ENCODE measurements at regions not wholly inside any gene's neighbourhood (a gene's known extent, or its start where the extent isn't known, plus 50 kb on each side); places are given as distances from the start of the nearest gene placed in this dataset.

DNA sequence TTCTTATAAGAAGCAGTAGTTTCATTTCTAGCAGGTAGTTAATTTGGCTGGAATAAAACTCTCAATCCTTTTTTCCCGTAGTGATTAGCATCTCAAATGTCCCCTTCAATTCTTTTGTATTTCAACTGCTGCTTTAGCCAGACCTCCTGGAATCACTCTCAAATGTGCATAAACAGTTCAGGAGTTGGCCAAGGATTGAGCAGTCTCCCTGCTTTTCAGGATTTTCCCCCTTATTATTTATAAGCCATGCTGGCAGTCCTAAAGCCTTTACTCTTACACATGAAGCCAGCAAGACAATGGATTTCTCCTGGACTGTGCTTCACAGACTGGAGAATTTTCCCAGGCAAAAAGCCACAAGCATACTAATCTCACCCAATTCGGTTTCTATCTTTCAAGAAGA lies 950.1 kb downstream of the VRK1 start:
- H3K9me3 ChIP-seq: peaks cover 0 to 4% (median 0%) of the 10 kb centered on the region in 3 donors
- ATAC-seq: no peak
- TF ChIP-seq, protein P1, sequence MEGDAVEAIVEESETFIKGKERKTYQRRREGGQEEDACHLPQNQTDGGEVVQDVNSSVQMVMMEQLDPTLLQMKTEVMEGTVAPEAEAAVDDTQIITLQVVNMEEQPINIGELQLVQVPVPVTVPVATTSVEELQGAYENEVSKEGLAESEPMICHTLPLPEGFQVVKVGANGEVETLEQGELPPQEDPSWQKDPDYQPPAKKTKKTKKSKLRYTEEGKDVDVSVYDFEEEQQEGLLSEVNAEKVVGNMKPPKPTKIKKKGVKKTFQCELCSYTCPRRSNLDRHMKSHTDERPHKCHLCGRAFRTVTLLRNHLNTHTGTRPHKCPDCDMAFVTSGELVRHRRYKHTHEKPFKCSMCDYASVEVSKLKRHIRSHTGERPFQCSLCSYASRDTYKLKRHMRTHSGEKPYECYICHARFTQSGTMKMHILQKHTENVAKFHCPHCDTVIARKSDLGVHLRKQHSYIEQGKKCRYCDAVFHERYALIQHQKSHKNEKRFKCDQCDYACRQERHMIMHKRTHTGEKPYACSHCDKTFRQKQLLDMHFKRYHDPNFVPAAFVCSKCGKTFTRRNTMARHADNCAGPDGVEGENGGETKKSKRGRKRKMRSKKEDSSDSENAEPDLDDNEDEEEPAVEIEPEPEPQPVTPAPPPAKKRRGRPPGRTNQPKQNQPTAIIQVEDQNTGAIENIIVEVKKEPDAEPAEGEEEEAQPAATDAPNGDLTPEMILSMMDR (IDR thresholded peaks at IDR 0.05): no peak
- TF ChIP-seq POLR2AphosphoS5 (IDR thresholded peaks at IDR 0.05) (no peak), EP300 (IDR thresholded peaks at IDR 0.05) (no peak), POLR2A (IDR thresholded peaks at IDR 0.05) (no peak)
- H3K27me3 ChIP-seq: no peaks in the 10 kb centered on the region
- no peak overlapping the region for H3K4me3 ChIP-seq
- H3K36me3 ChIP-seq: no peaks in the 10 kb centered on the region
- no peak overlapping the region for H3K27ac ChIP-seq
- 12 to 56% methylated on average over 2 of the region's 2 CpGs for WGBS, 2 donors (ENCODE audit: low coverage in 1 of 2)
- H3K4me1 ChIP-seq: no peaks in the 10 kb centered on the region

GRCh38 chr14:97748616-97749015 lies 951.4 kb downstream of the VRK1 start:
- H3K4me3 ChIP-seq: no peak overlapping the region
- peaks cover 0 to 4% (median 0%) of the 10 kb centered on the region in 3 donors for H3K9me3 ChIP-seq
- no peak for ATAC-seq
- no peak for TF ChIP-seq POLR2A (IDR thresholded peaks at IDR 0.05)
- TF ChIP-seq EP300 (IDR thresholded peaks at IDR 0.05): no peak
- TF ChIP-seq POLR2AphosphoS5 (IDR thresholded peaks at IDR 0.05): no peak
- TF ChIP-seq, protein P1 (IDR thresholded peaks at IDR 0.05): no peak
- WGBS, 2 donors (ENCODE audit: low coverage in 1 of 2): 62 to 76% methylated on average over 5 of the region's 5 CpGs
- H3K36me3 ChIP-seq: no peaks in the 10 kb centered on the region
- H3K27ac ChIP-seq: no peak overlapping the region
- H3K27me3 ChIP-seq: no peaks in the 10 kb centered on the region
- no peaks in the 10 kb centered on the region for H3K4me1 ChIP-seq

- Histone ChIP-seq H3K36me3 (no peaks in the 10 kb centered on the region), H3K4me3 (no peak overlapping the region), H3K27ac (no peak overlapping the region), H3K9me3 (no peaks in the 10 kb centered on the region), H3K4me1 (no peaks in the 10 kb centered on the region), H3K27me3 (no peaks in the 10 kb centered on the region)
- TF ChIP-seq, protein P1 (IDR thresholded peaks at IDR 0.05): no peak
- TF ChIP-seq POLR2A (IDR thresholded peaks at IDR 0.05) (no peak), POLR2AphosphoS5 (IDR thresholded peaks at IDR 0.05) (no peak), EP300 (IDR thresholded peaks at IDR 0.05) (no peak)
- ATAC-seq: no peak
- WGBS, 2 donors (ENCODE audit: low coverage in 1 of 2): 31 to 55% methylated on average over 2 to 3 of the region's 6 CpGs
These were observed 960.3 kb downstream of the VRK1 start for GRCh38 chr14:97757491-97757890.

DNA sequence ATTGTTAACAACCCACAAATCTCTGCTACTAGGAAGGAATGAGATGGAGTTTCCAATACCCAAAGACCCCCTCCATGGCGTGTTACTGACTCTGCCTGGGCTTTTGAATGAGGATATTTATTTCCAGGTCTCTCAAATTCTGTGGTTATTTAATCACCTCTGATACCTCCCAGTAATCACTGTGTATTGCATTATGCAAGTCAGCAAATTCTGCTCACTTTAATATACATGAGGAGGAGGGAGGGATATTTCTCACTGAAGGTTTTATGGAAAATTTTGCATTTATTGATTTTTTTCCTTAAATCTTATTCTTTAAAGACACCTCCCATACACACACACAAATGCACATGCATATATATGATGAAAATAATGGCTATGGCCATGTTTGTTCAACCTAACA lies 962.9 kb downstream of the VRK1 start:
- no peaks in the 10 kb centered on the region for H3K4me1 ChIP-seq
- H3K27me3 ChIP-seq: no peaks in the 10 kb centered on the region
- H3K9me3 ChIP-seq: no peaks in the 10 kb centered on the region
- no peak overlapping the region for H3K4me3 ChIP-seq
- 57 to 71% methylated on average over 1 of the region's 1 CpG for WGBS, 2 donors (ENCODE audit: low coverage in 1 of 2)
- ATAC-seq: no peak
- no peak overlapping the region for H3K27ac ChIP-seq
- no peaks in the 10 kb centered on the region for H3K36me3 ChIP-seq
- TF ChIP-seq, protein P1 (IDR thresholded peaks at IDR 0.05): no peak
- TF ChIP-seq EP300 (IDR thresholded peaks at IDR 0.05) (no peak), POLR2AphosphoS5 (IDR thresholded peaks at IDR 0.05) (no peak), POLR2A (IDR thresholded peaks at IDR 0.05) (no peak)

DNA sequence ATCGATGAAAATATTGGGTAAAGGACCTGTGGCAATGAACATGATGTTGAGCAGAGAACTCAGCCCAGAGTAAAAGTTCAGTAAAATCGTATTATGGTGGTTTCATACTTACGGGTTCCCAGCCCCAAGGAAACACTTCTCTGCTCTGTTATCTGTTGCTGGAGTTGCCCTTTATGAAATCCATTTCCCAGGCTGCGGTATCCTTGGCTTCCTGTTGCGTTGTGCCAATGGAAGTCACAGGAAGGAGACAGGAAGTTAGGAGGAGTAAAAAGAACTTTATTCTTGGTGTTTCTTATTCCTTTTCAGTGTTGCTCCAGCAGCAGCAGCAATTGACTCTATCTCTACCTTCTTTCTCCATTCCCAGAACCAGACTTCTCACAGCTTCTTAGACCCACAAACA lies 965.2 kb downstream of the VRK1 start:
- no peak for ATAC-seq
- Histone ChIP-seq H3K9me3 (no peaks in the 10 kb centered on the region), H3K4me3 (no peak overlapping the region), H3K27ac (no peak overlapping the region), H3K36me3 (no peaks in the 10 kb centered on the region), H3K27me3 (no peaks in the 10 kb centered on the region), H3K4me1 (no peaks in the 10 kb centered on the region)
- WGBS, 2 donors (ENCODE audit: low coverage in 1 of 2): 42 to 50% methylated on average over 5 of the region's 5 CpGs
- TF ChIP-seq, protein P1 (IDR thresholded peaks at IDR 0.05): no peak
- TF ChIP-seq POLR2A (IDR thresholded peaks at IDR 0.05) (no peak), POLR2AphosphoS5 (IDR thresholded peaks at IDR 0.05) (no peak), EP300 (IDR thresholded peaks at IDR 0.05) (no peak)
